Heart left ventricle (tissue), 13 donors: ENCODE measurements at regions not wholly inside any gene's neighbourhood (a gene's known extent, or its start where the extent isn't known, plus 50 kb on each side); places are given as distances from the start of the nearest gene placed in this dataset.

Experiments used
- CTCF ChIP-seq, 12 donors: fragments of 200-600 bp; sonication (generic) in 4 of 12; IDR thresholded peaks; one replicate each; pipeline versions ENCODE4 v1.5.0 to v1.8.0; 2018 to 2022; ENCODE audit warnings: antibody characterized with exemption in 12 of 12, mild to moderate bottlenecking in 5 of 12
- POLR2A ChIP-seq, 2 donors: fragments of 450-650 bp; IDR thresholded peaks; one replicate each; pipeline ENCODE4 v1.6.1; 2017; ENCODE audit warnings: antibody characterized with exemption in 2 of 2, mild to moderate bottlenecking in 2 of 2, moderate library complexity in 2 of 2
- donor health status: ischemic (EF 13 %, LVEDD 7.1; RV severe dilation, severe dysfunction).
- donor health status: DM: no; HTN: yes; CAD: no.
- donor health status: DM: no; HTN: no; CAD: no.
- donor health status: ischemic (EF 25% LVEDD 6.9; RV normal size, moderate dysfunction).
- donor health status: ischemic (EF 25% LVEDD 5.7; RV mildly dilated, moderate dysfunction).
- donor health status: ischemic (EF 35%, LVEDD 5.7; RV mildly dilated, moderate dysfunction).
- donor health status: nonischemic (EF 11% LVEDD 7.7; RV severe dilation, severe dysfunction).
- donor health status: DM: yes; HTN: yes; CAD: no.
- donor health status: PGD.
- donor health status: ischemic (EF 29% LVEDD 5.4; RV normal size, mild dysfunction).
- donor health status: nonischemic (EF 23%, LVEDD 6.1; RV moderate dilation, normal function).

- TF ChIP-seq CTCF (IDR thresholded peaks at IDR 0.05) (no peak), POLR2A (IDR thresholded peaks at IDR 0.05) (no peak)
Observed at GRCh38 chr7:96426027-96426426, 104.1 kb upstream of the SLC25A13 start.
